ENCODE measurements at regions not wholly inside any gene's neighbourhood (a gene's known extent, or its start where the extent isn't known, plus 50 kb on each side); places are given as distances from the start of the nearest gene placed in this dataset.

DNA sequence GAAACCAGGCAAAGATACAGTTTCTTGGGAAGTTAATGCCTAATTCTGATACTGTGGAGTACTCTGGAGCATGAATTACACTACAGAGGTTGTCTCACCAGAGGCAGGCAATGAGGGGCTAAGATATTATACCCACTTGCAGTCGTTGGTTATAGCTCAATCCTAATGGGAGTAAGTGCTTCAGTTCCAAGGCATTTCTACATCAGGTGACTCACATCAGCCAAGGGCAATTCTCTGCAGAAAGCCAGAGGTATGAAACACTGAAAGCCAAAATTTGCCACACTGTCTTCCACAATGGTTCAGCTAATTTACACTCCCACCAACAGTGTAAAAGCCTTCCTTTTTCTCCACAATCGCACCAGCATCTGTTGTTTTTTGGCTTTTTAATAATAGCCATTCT, 174.0 kb upstream of the IL15 start:
- no peak overlapping the region for H4K91ac ChIP-seq (replicated peaks; ENCODE audit: insufficient read length, low read length)
- no peak overlapping the region for H2AK5ac ChIP-seq (ENCODE audit: low read depth, low read length)
- no peaks in the 10 kb centered on the region for H3K23me2 ChIP-seq (ENCODE audit: low read depth, low read length)
- no peak overlapping the region for H4K5ac ChIP-seq (ENCODE audit: insufficient read length, low read depth, low read length)
- H2BK20ac ChIP-seq (ENCODE audit: low read length): no peak overlapping the region
- H2BK5ac ChIP-seq (ENCODE audit: low read depth, low read length): no peak overlapping the region
- no peaks in the 10 kb centered on the region for H4K20me1 ChIP-seq (replicated peaks in 1 of 2; ENCODE audit: control insufficient read depth in 1 of 2, insufficient read depth in 2 of 2, low read length in 2 of 2)
- no peak overlapping the region for H3K23ac ChIP-seq (ENCODE audit: insufficient read length)
- no peak overlapping the region for H3K27ac ChIP-seq (ENCODE audit: low read depth, low read length)
- no peaks in the 10 kb centered on the region for H3K36me3 ChIP-seq (ENCODE audit: control insufficient read depth in 2 of 4, insufficient read depth in 4 of 4, low read length in 3 of 4)
- CTCF ChIA-PET (ENCODE audit: partially characterized antibody): no interaction called here
- no peak overlapping the region for H3K4me2 ChIP-seq (ENCODE audit: insufficient read depth in 1 of 2, low read depth in 2 of 2, low read length in 2 of 2)
- H3K79me2 ChIP-seq (ENCODE audit: control insufficient read depth in 1 of 2, insufficient read depth in 2 of 2, low read length in 2 of 2): no peaks in the 10 kb centered on the region
- no peak overlapping the region for H3K4me3 ChIP-seq (ENCODE audit: extremely low read depth in 1 of 4, insufficient read depth in 2 of 4, low read depth in 3 of 4, low read length in 4 of 4)
- no peak overlapping the region for H2BK15ac ChIP-seq (ENCODE audit: low read length)
- H3K4me1 ChIP-seq (replicated peaks in 1 of 4; ENCODE audit: control insufficient read depth in 3 of 4, insufficient read depth in 4 of 4, low read length in 3 of 4): no peaks in the 10 kb centered on the region
- no peak overlapping the region for H3K14ac ChIP-seq (ENCODE audit: insufficient read length)
- H3K27me3 ChIP-seq (replicated peaks in 1 of 4; ENCODE audit: control insufficient read depth in 3 of 4, extremely low read depth in 1 of 4, insufficient read depth in 3 of 4, low read length in 3 of 4): no peaks in the 10 kb centered on the region
- H2BK12ac ChIP-seq (ENCODE audit: low read depth, low read length): no peak overlapping the region
- H2AFZ ChIP-seq (ENCODE audit: low read length): 0 out of 2 replicates have a peak overlapping the region, but pooled peaks have one; percentile 12
- H3K9me3 ChIP-seq (ENCODE audit: insufficient read depth in 2 of 2, low read depth in 1 of 2, low read length in 1 of 2): no peaks in the 10 kb centered on the region
- H3K18ac ChIP-seq (ENCODE audit: extremely low read depth, low read length): no peak overlapping the region
- no peak for DNase-seq (ENCODE audit: low read depth in 1 of 2, low spot score in 2 of 2)
- H2BK120ac ChIP-seq (replicated peaks; ENCODE audit: low read depth, low read length): no peak overlapping the region
- POLR2A ChIA-PET (ENCODE audit: partially characterized antibody): no interaction called here
- no peak overlapping the region for H3K56ac ChIP-seq (replicated peaks; ENCODE audit: insufficient read length, low read depth, low read length)
- H4K8ac ChIP-seq (ENCODE audit: extremely low read depth, insufficient read depth, low read length): no peak overlapping the region
- 78% methylated on average over 2 of the region's 2 CpGs; no CpG with 5 or more reads in 1 of the 2 experiments for WGBS, 2 experiments (ENCODE audit: extremely low coverage in 1 of 2, insufficient coverage in 1 of 2, insufficient read length in 1 of 2, insufficient replicate concordance in 2 of 2, low coverage in 1 of 2, low lambda C conversion rate in 2 of 2, missing lambda C conversion rate in 1 of 2)
- TF ChIP-seq FOSL1 (IDR thresholded peaks at IDR 0.05; ENCODE audit: insufficient read depth, low read depth, low read length): no peak
- TF ChIP-seq RFX5 (IDR thresholded peaks at IDR 0.05; ENCODE audit: borderline replicate concordance, low read depth, low read length): no peak
- TF ChIP-seq GTF2F1 (IDR thresholded peaks at IDR 0.05; ENCODE audit: borderline replicate concordance, low read depth, low read length): no peak
- no peak overlapping the region for H3K4ac ChIP-seq (replicated peaks; ENCODE audit: insufficient read length, low read depth, low read length)
- no peak overlapping the region for H3K9ac ChIP-seq (replicated peaks in 1 of 4; ENCODE audit: extremely low read depth in 1 of 4, low read depth in 3 of 4, low read length in 3 of 4)
- H3K79me1 ChIP-seq (ENCODE audit: low read depth, low read length): no peaks in the 10 kb centered on the region
- no peak for FAIRE-seq

Data from H1 (cell line).